GM18498 (cell line): ENCODE measurements at regions not wholly inside any gene's neighbourhood (a gene's known extent, or its start where the extent isn't known, plus 50 kb on each side); places are given as distances from the start of the nearest gene placed in this dataset.
"Not testable (repeated sequence)": the region's sequence is repeated elsewhere in the genome, so short reads cannot be mapped to it uniquely, and the experiment has no call there.

Experiments
- ATAC-seq: cut with Tn5 transposase; IDR thresholded peaks from one replicate; pipeline ENCODE4 v1.9.1; 2021; ENCODE audit warnings: mild to moderate bottlenecking, moderate library complexity; ENCODE audit not compliant: unreplicated experiment

- ATAC-seq, result no peak
Measured at GRCh38 chr12:124159655-124160054, 135.2 kb upstream of the RFLNA start.

GRCh38 chr12:124160097-124160756 is 134.7 kb upstream of the RFLNA start:
- ATAC-seq, result no peak

- ATAC-seq, result not testable (repeated sequence)
Measured at GRCh38 chr12:124161402-124161801, 133.5 kb upstream of the RFLNA start.

GRCh38 chr12:124162151-124163110 is 132.5 kb upstream of the RFLNA start:
- ATAC-seq, result no peak

GRCh38 chr12:124165695-124166094 is 129.2 kb upstream of the RFLNA start:
- no peak for ATAC-seq

GRCh38 chr12:124167141-124167540 is 127.8 kb upstream of the RFLNA start:
- no peak for ATAC-seq

- no peak for ATAC-seq
Measured at GRCh38 chr12:124168016-124168786, 126.7 kb upstream of the RFLNA start.

- ATAC-seq, result no peak
Measured at GRCh38 chr12:124169577-124170284, 125.2 kb upstream of the RFLNA start.

- no peak for ATAC-seq
Measured at GRCh38 chr12:124170760-124171159, 124.1 kb upstream of the RFLNA start.

GRCh38 chr12:124171231-124171979 is 123.5 kb upstream of the RFLNA start:
- no peak for ATAC-seq

- ATAC-seq, result no peak
Measured at GRCh38 chr12:124172636-124173035, 122.3 kb upstream of the RFLNA start.

GRCh38 chr12:124173692-124174091 is 121.2 kb upstream of the RFLNA start:
- no peak for ATAC-seq

- no peak for ATAC-seq
Measured at GRCh38 chr12:124174451-124175348, 120.2 kb upstream of the RFLNA start.

- ATAC-seq, result no peak
Measured at GRCh38 chr12:124175704-124176103, 119.2 kb upstream of the RFLNA start.

GRCh38 chr12:124177276-124177950 is 117.5 kb upstream of the RFLNA start:
- ATAC-seq, result no peak

GRCh38 chr12:124177951-124178316 is 117.0 kb upstream of the RFLNA start:
- no peak for ATAC-seq

GRCh38 chr12:124179936-124180607 is 114.8 kb upstream of the RFLNA start:
- ATAC-seq, result no peak

- ATAC-seq, result no peak
Measured at GRCh38 chr12:124183172-124183571, 111.7 kb upstream of the RFLNA start.
